OCI-LY3 (cell line): ENCODE measurements at regions not wholly inside any gene's neighbourhood (a gene's known extent, or its start where the extent isn't known, plus 50 kb on each side); places are given as distances from the start of the nearest gene placed in this dataset.

Experiments used
- EZH2phosphoT487 ChIP-seq: fragments of 200-600 bp; shearing (Covaris generic); IDR thresholded peaks from 2 replicates; pipeline ENCODE4 v1.6.1; 2018; ENCODE audit warnings: antibody characterized with exemption, mixed run types, low read depth
- TF ChIP-seq, protein P1 (sequence below): fragments of 200-600, 300-600 bp; sonication (generic); IDR thresholded peaks from 2 replicates; pipeline ENCODE4 v1.5.1; 2014; ENCODE audit warnings: antibody characterized with exemption, low read length, low read depth

DNA sequence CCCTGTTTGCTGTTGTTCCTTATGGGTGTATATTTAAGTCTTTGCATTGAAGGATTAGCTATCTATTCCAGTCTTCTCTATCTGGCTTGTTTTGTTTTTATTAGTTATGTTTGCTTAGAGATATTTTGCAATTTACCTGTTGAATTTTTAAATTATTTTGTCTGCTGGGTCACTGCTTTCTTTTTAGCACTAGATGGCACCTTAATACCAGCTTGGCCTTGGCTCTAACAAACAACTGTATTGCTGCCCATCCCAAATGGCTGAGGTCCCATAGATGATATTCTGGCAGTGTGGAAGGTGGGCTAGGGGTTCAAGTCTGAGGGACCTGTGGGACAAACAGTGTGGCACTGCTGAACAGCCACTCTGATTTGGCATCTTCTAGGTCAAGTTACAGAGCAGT lies 144.0 kb upstream of the FBXO33 start:
- TF ChIP-seq, protein P1, sequence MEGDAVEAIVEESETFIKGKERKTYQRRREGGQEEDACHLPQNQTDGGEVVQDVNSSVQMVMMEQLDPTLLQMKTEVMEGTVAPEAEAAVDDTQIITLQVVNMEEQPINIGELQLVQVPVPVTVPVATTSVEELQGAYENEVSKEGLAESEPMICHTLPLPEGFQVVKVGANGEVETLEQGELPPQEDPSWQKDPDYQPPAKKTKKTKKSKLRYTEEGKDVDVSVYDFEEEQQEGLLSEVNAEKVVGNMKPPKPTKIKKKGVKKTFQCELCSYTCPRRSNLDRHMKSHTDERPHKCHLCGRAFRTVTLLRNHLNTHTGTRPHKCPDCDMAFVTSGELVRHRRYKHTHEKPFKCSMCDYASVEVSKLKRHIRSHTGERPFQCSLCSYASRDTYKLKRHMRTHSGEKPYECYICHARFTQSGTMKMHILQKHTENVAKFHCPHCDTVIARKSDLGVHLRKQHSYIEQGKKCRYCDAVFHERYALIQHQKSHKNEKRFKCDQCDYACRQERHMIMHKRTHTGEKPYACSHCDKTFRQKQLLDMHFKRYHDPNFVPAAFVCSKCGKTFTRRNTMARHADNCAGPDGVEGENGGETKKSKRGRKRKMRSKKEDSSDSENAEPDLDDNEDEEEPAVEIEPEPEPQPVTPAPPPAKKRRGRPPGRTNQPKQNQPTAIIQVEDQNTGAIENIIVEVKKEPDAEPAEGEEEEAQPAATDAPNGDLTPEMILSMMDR = peak; percentile 36
- no peak for TF ChIP-seq EZH2phosphoT487
